Psoas muscle (tissue), 7 donors: ENCODE measurements at regions not wholly inside any gene's neighbourhood (a gene's known extent, or its start where the extent isn't known, plus 50 kb on each side); places are given as distances from the start of the nearest gene placed in this dataset.
"Not testable (repeated sequence)": the region's sequence is repeated elsewhere in the genome, so short reads cannot be mapped to it uniquely, and the experiment has no call there.

ENCODE experiments used
- ATAC-seq, 4 donors: fragments of 200-7000 bp; cut with Tn5 transposase; one replicate each; pipeline ENCODE4 v1.9.1; 2020; ENCODE audit warnings: moderate library complexity in 3 of 4, mild to moderate bottlenecking in 2 of 4
- DNase-seq, 2 donors: peaks; one replicate each; pipeline ENCODE4 v3.0.0-alpha.2; 2020
- H3K27ac ChIP-seq: fragments of 200-600 bp; one replicate; pipeline ENCODE4 v1.8.0; 2022
- H3K27me3 ChIP-seq, 3 donors: fragments of 200-600 bp in 1 of 3; one replicate each; pipeline versions ENCODE4 v1.6.1 to v1.8.0; 2013 to 2022; ENCODE audit warnings: low read length in 2 of 3, mild to moderate bottlenecking in 2 of 3, moderate library complexity in 1 of 3; ENCODE audit not compliant: insufficient read depth in 3 of 3
- H3K36me3 ChIP-seq, 2 donors: fragments of 200-600 bp in 1 of 2; one replicate each; pipeline versions ENCODE4 v1.6.1 to v1.8.0; 2013 to 2022; ENCODE audit warnings: low read depth in 1 of 2, mild to moderate bottlenecking in 1 of 2, moderate library complexity in 1 of 2; ENCODE audit not compliant: insufficient read depth in 1 of 2
- H3K4me1 ChIP-seq: fragments of 200-600 bp; one replicate; pipeline ENCODE4 v1.8.0; 2022
- H3K4me3 ChIP-seq: fragments of 200-600 bp; one replicate; pipeline ENCODE4 v1.8.0; 2022; ENCODE audit warnings: mild to moderate bottlenecking
- H3K9me3 ChIP-seq: fragments of 200-600 bp; one replicate; pipeline ENCODE4 v1.8.0; 2022
- CTCF ChIP-seq: fragments of 200-600 bp; IDR thresholded peaks from one replicate; pipeline ENCODE4 v1.8.0; 2022; ENCODE audit warnings: antibody characterized with exemption
- WGBS, 3 donors: extraction: QIAGEN DNeasy Blood & Tissue Kit; methylation state at CpG; one replicate each; pipeline versions ENCODE4 v1.1.6 to v1.1.7; 2013; 5-methylcytosine and 5-hydroxymethylcytosine counted together
- intact Hi-C, 2 donors: fragments of 100-400 bp; cut with DNase I; formaldehyde crosslinking; loops; one replicate each; pipeline versions ENCODE4 v1.11.0 to v1.14.2; 2022
- donor health status: healthy with polysubstance abuse.
- donor health status: DM: no; HTN: no; CAD: no; lungs with moderate emphysema.
- donor health status: Bipolar disorder and iron deficiency.
- donor health status: healthy.
- donor health status: DM: yes; HTN: yes; CAD: no.
- donor health status: DM: no; HTN: no; CAD: no.
- donor health status: DM: yes; HTN: yes; CAD: no.

- Histone ChIP-seq H3K27ac (no peak overlapping the region), H3K9me3 (peaks cover 3% of the 10 kb centered on the region), H3K27me3 (no peaks in the 10 kb centered on the region), H3K4me1 (no peaks in the 10 kb centered on the region), H3K36me3 (no peaks in the 10 kb centered on the region), H3K4me3 (no peak overlapping the region)
- no peak for TF ChIP-seq CTCF
- 77 to 82% (median 78%) methylated on average over 3 of the region's 3 CpGs for WGBS, 3 donors
- DNase-seq (no peak), ATAC-seq (no peak)
- intact Hi-C loops = no loop called here
These were observed 248.5 kb downstream of the RAP2B start for GRCh38 chr3:153410517-153410916.

- no peak for TF ChIP-seq CTCF
- H3K27ac ChIP-seq = no peak overlapping the region
- DNase-seq (no peak), ATAC-seq (no peak)
- H3K36me3 ChIP-seq = no peaks in the 10 kb centered on the region
- no peaks in the 10 kb centered on the region for H3K4me1 ChIP-seq
- WGBS, 3 donors = 35 to 39% (median 35%) methylated on average over 2 of the region's 2 CpGs
- no peaks in the 10 kb centered on the region for H3K27me3 ChIP-seq
- intact Hi-C loops = no loop called here
- no peak overlapping the region for H3K4me3 ChIP-seq
- H3K9me3 ChIP-seq = peaks cover 9% of the 10 kb centered on the region
These were observed 253.0 kb downstream of the RAP2B start for GRCh38 chr3:153414982-153415381.

GRCh38 chr3:153422314-153422713, 260.3 kb downstream of the RAP2B start:
- Histone ChIP-seq H3K4me1 (no peaks in the 10 kb centered on the region), H3K27ac (no peak overlapping the region), H3K36me3 (no peaks in the 10 kb centered on the region), H3K9me3 (peaks cover 15% of the 10 kb centered on the region), H3K27me3 (no peaks in the 10 kb centered on the region), H3K4me3 (no peak overlapping the region)
- DNase-seq (no peak), ATAC-seq (no peak)
- intact Hi-C loops = no loop called here
- no peak for TF ChIP-seq CTCF
- 81 to 89% (median 83%) methylated on average over 4 of the region's 4 CpGs for WGBS, 3 donors

GRCh38 chr3:153423820-153424219, 261.8 kb downstream of the RAP2B start:
- H3K36me3 ChIP-seq, DNase-seq, intact Hi-C loops, H3K4me3 ChIP-seq, ATAC-seq, H3K27me3 ChIP-seq, H3K27ac ChIP-seq, H3K4me1 ChIP-seq: not testable (repeated sequence)
- peaks cover 15% of the 10 kb centered on the region for H3K9me3 ChIP-seq

- Histone ChIP-seq H3K36me3 (no peaks in the 10 kb centered on the region), H3K4me3 (no peak overlapping the region), H3K27me3 (no peaks in the 10 kb centered on the region), H3K4me1 (no peaks in the 10 kb centered on the region), H3K9me3 (peaks cover 9% of the 10 kb centered on the region), H3K27ac (no peak overlapping the region)
- DNase-seq = no peak
- intact Hi-C loops = no loop called here
- no peak for TF ChIP-seq CTCF
- WGBS, 3 donors = 85 to 94% (median 92%) methylated on average over 4 of the region's 4 CpGs
- no peak for ATAC-seq
These were observed 264.3 kb downstream of the RAP2B start for GRCh38 chr3:153426344-153426743.
